ENCODE measurements at regions not wholly inside any gene's neighbourhood (a gene's known extent, or its start where the extent isn't known, plus 50 kb on each side); places are given as distances from the start of the nearest gene placed in this dataset.
"Not testable (repeated sequence)": the region's sequence is repeated elsewhere in the genome, so short reads cannot be mapped to it uniquely, and the experiment has no call there.

- H3K4me1 ChIP-seq (ENCODE audit: control insufficient read depth, insufficient read depth, low read length) = no peaks in the 10 kb centered on the region
- DNase-seq = no peak
- no peaks in the 10 kb centered on the region for H3K27me3 ChIP-seq (ENCODE audit: control insufficient read depth, insufficient read depth, low read length)
- H3K9me3 ChIP-seq (ENCODE audit: control insufficient read depth, low read depth, low read length) = no peaks in the 10 kb centered on the region
- no peaks in the 10 kb centered on the region for H3K36me3 ChIP-seq (ENCODE audit: control insufficient read depth, insufficient read depth, low read length)
- no peak overlapping the region for H3K27ac ChIP-seq (ENCODE audit: low read length)
- 90% methylated on average over 3 of the region's 6 CpGs for WGBS (ENCODE audit: insufficient coverage, low lambda C conversion rate)
- H3K4me3 ChIP-seq (ENCODE audit: low read length) = no peak overlapping the region
These were observed 60.5 kb downstream of the DSEL start for GRCh38 chr18:67455890-67456501.

DNA sequence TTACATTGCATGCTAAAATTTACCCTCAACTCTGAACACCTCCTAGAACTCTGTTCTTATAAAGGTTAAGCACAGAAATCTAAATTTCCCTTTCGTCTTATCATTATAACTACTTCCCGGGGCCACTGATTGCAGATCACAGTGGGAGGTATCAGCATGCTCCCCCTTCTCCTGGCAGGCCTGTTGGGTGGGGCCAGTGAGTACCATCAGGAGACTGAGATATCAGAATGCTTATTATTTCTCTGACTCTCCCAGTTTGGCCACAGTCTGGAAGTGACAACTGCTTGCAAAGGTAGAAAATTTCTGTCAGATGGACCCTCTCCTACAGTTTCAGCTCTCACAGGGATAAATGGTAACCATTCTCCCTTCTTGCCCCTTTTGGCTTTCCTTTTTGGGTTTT lies 62.6 kb downstream of the DSEL start:
- DNase-seq = no peak
- no peak overlapping the region for H3K4me3 ChIP-seq (ENCODE audit: low read length)
- H3K27me3 ChIP-seq (ENCODE audit: control insufficient read depth, insufficient read depth, low read length) = no peaks in the 10 kb centered on the region
- no peak overlapping the region for H3K27ac ChIP-seq (ENCODE audit: low read length)
- H3K36me3 ChIP-seq (ENCODE audit: control insufficient read depth, insufficient read depth, low read length) = no peaks in the 10 kb centered on the region
- WGBS (ENCODE audit: insufficient coverage, low lambda C conversion rate) = no CpG with 5 or more reads among the region's 2 CpGs
- H3K9me3 ChIP-seq (ENCODE audit: control insufficient read depth, low read depth, low read length) = no peaks in the 10 kb centered on the region
- no peaks in the 10 kb centered on the region for H3K4me1 ChIP-seq (ENCODE audit: control insufficient read depth, insufficient read depth, low read length)

GRCh38 chr18:67451960-67452359 lies 64.6 kb downstream of the DSEL start:
- no peak for DNase-seq
- H3K36me3 ChIP-seq (ENCODE audit: control insufficient read depth, insufficient read depth, low read length) = no peaks in the 10 kb centered on the region
- WGBS (ENCODE audit: insufficient coverage, low lambda C conversion rate) = 100% methylated on average over 1 of the region's 2 CpGs
- no peaks in the 10 kb centered on the region for H3K9me3 ChIP-seq (ENCODE audit: control insufficient read depth, low read depth, low read length)
- no peaks in the 10 kb centered on the region for H3K4me1 ChIP-seq (ENCODE audit: control insufficient read depth, insufficient read depth, low read length)
- no peaks in the 10 kb centered on the region for H3K27me3 ChIP-seq (ENCODE audit: control insufficient read depth, insufficient read depth, low read length)
- H3K27ac ChIP-seq (ENCODE audit: low read length) = no peak overlapping the region
- no peak overlapping the region for H3K4me3 ChIP-seq (ENCODE audit: low read length)

GRCh38 chr18:67451101-67451500 lies 65.4 kb downstream of the DSEL start:
- not testable (repeated sequence) for H3K4me3 ChIP-seq (ENCODE audit: low read length); H3K9me3 ChIP-seq (ENCODE audit: control insufficient read depth, low read depth, low read length); DNase-seq; H3K27ac ChIP-seq (ENCODE audit: low read length); H3K4me1 ChIP-seq (ENCODE audit: control insufficient read depth, insufficient read depth, low read length); H3K27me3 ChIP-seq (ENCODE audit: control insufficient read depth, insufficient read depth, low read length); H3K36me3 ChIP-seq (ENCODE audit: control insufficient read depth, insufficient read depth, low read length)
- WGBS (ENCODE audit: insufficient coverage, low lambda C conversion rate) = no CpG with 5 or more reads among the region's 10 CpGs

GRCh38 chr18:67433971-67434370 lies 82.5 kb downstream of the DSEL start:
- no peak overlapping the region for H3K27ac ChIP-seq (ENCODE audit: low read length)
- WGBS (ENCODE audit: insufficient coverage, low lambda C conversion rate) = 44% methylated on average over 2 of the region's 5 CpGs
- H3K4me1 ChIP-seq (ENCODE audit: control insufficient read depth, insufficient read depth, low read length) = no peaks in the 10 kb centered on the region
- no peaks in the 10 kb centered on the region for H3K27me3 ChIP-seq (ENCODE audit: control insufficient read depth, insufficient read depth, low read length)
- no peak overlapping the region for H3K4me3 ChIP-seq (ENCODE audit: low read length)
- no peak for DNase-seq
- H3K36me3 ChIP-seq (ENCODE audit: control insufficient read depth, insufficient read depth, low read length) = no peaks in the 10 kb centered on the region
- no peaks in the 10 kb centered on the region for H3K9me3 ChIP-seq (ENCODE audit: control insufficient read depth, low read depth, low read length)

DNA sequence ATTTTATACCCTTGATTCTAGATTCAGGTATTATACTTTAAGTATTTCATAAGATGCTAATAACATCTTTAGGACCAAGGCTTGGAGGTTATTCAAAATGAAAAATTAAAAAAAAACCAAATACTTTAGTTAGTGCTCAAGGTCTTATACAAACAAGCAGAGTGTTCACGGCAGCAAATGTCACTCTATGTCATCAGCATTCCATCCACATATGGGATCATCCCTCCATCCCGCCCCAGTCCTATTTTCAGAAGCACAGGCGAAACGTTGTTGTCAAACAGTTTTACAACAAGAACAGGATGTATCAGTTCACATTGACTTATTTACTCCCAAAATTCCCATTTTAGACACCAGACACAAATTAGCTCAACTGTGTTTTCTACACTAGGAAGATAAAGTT lies 83.7 kb downstream of the DSEL start:
- Histone ChIP-seq H3K27me3 (ENCODE audit: control insufficient read depth, insufficient read depth, low read length) (no peaks in the 10 kb centered on the region), H3K4me1 (ENCODE audit: control insufficient read depth, insufficient read depth, low read length) (no peaks in the 10 kb centered on the region), H3K4me3 (ENCODE audit: low read length) (no peak overlapping the region), H3K9me3 (ENCODE audit: control insufficient read depth, low read depth, low read length) (no peaks in the 10 kb centered on the region), H3K36me3 (ENCODE audit: control insufficient read depth, insufficient read depth, low read length) (no peaks in the 10 kb centered on the region), H3K27ac (ENCODE audit: low read length) (no peak overlapping the region)
- no CpG with 5 or more reads among the region's 4 CpGs for WGBS (ENCODE audit: insufficient coverage, low lambda C conversion rate)
- DNase-seq = no peak

GRCh38 chr18:67428805-67429204 lies 87.7 kb downstream of the DSEL start:
- WGBS (ENCODE audit: insufficient coverage, low lambda C conversion rate) = 100% methylated on average over 1 of the region's 2 CpGs
- DNase-seq = no peak

GRCh38 chr18:67428158-67428557 lies 88.4 kb downstream of the DSEL start:
- H3K4me3 ChIP-seq (ENCODE audit: low read length) = no peak overlapping the region
- no peaks in the 10 kb centered on the region for H3K9me3 ChIP-seq (ENCODE audit: control insufficient read depth, low read depth, low read length)
- H3K27ac ChIP-seq (ENCODE audit: low read length) = no peak overlapping the region
- no peaks in the 10 kb centered on the region for H3K27me3 ChIP-seq (ENCODE audit: control insufficient read depth, insufficient read depth, low read length)
- DNase-seq = no peak
- WGBS (ENCODE audit: insufficient coverage, low lambda C conversion rate) = 100% methylated on average over 1 of the region's 2 CpGs
- H3K36me3 ChIP-seq (ENCODE audit: control insufficient read depth, insufficient read depth, low read length) = no peaks in the 10 kb centered on the region
- no peaks in the 10 kb centered on the region for H3K4me1 ChIP-seq (ENCODE audit: control insufficient read depth, insufficient read depth, low read length)

More at GRCh38 chr18:67428805-67429204, 87.7 kb downstream of the DSEL start:
- no peak overlapping the region for H3K27ac ChIP-seq (ENCODE audit: low read length)
- H3K4me1 ChIP-seq (ENCODE audit: control insufficient read depth, insufficient read depth, low read length) = no peaks in the 10 kb centered on the region
- H3K4me3 ChIP-seq (ENCODE audit: low read length) = no peak overlapping the region
- H3K9me3 ChIP-seq (ENCODE audit: control insufficient read depth, low read depth, low read length) = no peaks in the 10 kb centered on the region
- H3K36me3 ChIP-seq (ENCODE audit: control insufficient read depth, insufficient read depth, low read length) = no peaks in the 10 kb centered on the region
- no peaks in the 10 kb centered on the region for H3K27me3 ChIP-seq (ENCODE audit: control insufficient read depth, insufficient read depth, low read length)

- Histone ChIP-seq H3K27me3 (ENCODE audit: control insufficient read depth, insufficient read depth, low read length) (no peaks in the 10 kb centered on the region), H3K27ac (ENCODE audit: low read length) (no peak overlapping the region), H3K9me3 (ENCODE audit: control insufficient read depth, low read depth, low read length) (no peaks in the 10 kb centered on the region), H3K4me3 (ENCODE audit: low read length) (no peak overlapping the region), H3K36me3 (ENCODE audit: control insufficient read depth, insufficient read depth, low read length) (no peaks in the 10 kb centered on the region), H3K4me1 (ENCODE audit: control insufficient read depth, insufficient read depth, low read length) (no peaks in the 10 kb centered on the region)
- DNase-seq = no peak
- WGBS (ENCODE audit: insufficient coverage, low lambda C conversion rate) = 67% methylated on average over 2 of the region's 5 CpGs
These were observed 90.0 kb downstream of the DSEL start for GRCh38 chr18:67426486-67426885.

DNA sequence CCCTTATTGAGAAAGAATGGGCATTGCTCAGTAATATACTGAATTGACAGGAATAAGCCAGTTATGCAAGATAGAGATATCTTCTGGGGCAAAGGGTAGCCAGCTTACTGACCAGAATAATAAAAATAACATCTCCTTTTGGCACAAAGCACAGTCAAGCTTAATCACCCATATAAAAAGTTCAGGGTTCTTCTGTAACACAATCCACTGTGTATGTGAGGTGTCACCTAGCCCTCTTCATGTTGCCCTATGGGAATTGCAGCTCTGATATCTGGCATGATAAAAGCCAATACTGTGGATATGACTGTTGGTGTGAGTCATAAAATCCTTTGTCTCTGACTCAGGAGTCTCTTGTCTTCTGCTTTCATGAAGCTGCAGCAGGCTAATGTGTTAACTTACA lies 90.8 kb downstream of the DSEL start:
- Histone ChIP-seq H3K36me3 (ENCODE audit: control insufficient read depth, insufficient read depth, low read length) (no peaks in the 10 kb centered on the region), H3K4me1 (ENCODE audit: control insufficient read depth, insufficient read depth, low read length) (no peaks in the 10 kb centered on the region), H3K27me3 (ENCODE audit: control insufficient read depth, insufficient read depth, low read length) (no peaks in the 10 kb centered on the region), H3K27ac (ENCODE audit: low read length) (no peak overlapping the region), H3K9me3 (ENCODE audit: control insufficient read depth, low read depth, low read length) (no peaks in the 10 kb centered on the region), H3K4me3 (ENCODE audit: low read length) (no peak overlapping the region)
- DNase-seq = no peak

DNA sequence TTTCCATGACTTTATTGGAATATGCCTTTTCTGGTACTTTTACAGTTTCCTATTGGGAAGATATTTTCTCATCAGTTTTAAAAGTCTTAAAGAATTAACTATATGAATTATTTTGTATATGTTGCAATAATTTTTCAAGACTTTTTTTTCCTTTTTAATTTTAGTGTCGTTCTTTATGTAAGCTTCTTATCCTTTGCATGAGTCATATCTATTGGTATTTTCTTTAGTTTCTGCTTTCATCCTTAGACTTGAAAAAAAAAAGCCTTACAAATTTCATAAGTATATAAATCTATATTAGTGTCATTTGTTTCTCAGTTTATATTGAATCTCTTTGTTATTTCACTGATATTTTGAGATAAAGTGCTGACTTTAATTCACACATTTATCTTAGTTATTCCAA lies 94.9 kb downstream of the DSEL start:
- no peaks in the 10 kb centered on the region for H3K36me3 ChIP-seq (ENCODE audit: control insufficient read depth, insufficient read depth, low read length)
- H3K4me3 ChIP-seq (ENCODE audit: low read length) = no peak overlapping the region
- no peaks in the 10 kb centered on the region for H3K9me3 ChIP-seq (ENCODE audit: control insufficient read depth, low read depth, low read length)
- H3K27me3 ChIP-seq (ENCODE audit: control insufficient read depth, insufficient read depth, low read length) = no peaks in the 10 kb centered on the region
- 80% methylated on average over 1 of the region's 1 CpG for WGBS (ENCODE audit: insufficient coverage, low lambda C conversion rate)
- DNase-seq = no peak
- no peaks in the 10 kb centered on the region for H3K4me1 ChIP-seq (ENCODE audit: control insufficient read depth, insufficient read depth, low read length)
- H3K27ac ChIP-seq (ENCODE audit: low read length) = no peak overlapping the region
